ENCODE measurements at regions not wholly inside any gene's neighbourhood (a gene's known extent, or its start where the extent isn't known, plus 50 kb on each side); places are given as distances from the start of the nearest gene placed in this dataset.
"Not testable (repeated sequence)": the region's sequence is repeated elsewhere in the genome, so short reads cannot be mapped to it uniquely, and the experiment has no call there.

GRCh38 chr3:69688400-69688799 is 50.9 kb upstream of the MITF start:
- no peaks in the 10 kb centered on the region for H3K9me3 Mint-ChIP-seq
- H3K4me3 Mint-ChIP-seq = no peak overlapping the region
- H3K27me3 Mint-ChIP-seq = no peaks in the 10 kb centered on the region
- no peaks in the 10 kb centered on the region for H3K4me1 Mint-ChIP-seq
- no peaks in the 10 kb centered on the region for H3K36me3 Mint-ChIP-seq
- H3K27ac Mint-ChIP-seq = no peak overlapping the region

DNA sequence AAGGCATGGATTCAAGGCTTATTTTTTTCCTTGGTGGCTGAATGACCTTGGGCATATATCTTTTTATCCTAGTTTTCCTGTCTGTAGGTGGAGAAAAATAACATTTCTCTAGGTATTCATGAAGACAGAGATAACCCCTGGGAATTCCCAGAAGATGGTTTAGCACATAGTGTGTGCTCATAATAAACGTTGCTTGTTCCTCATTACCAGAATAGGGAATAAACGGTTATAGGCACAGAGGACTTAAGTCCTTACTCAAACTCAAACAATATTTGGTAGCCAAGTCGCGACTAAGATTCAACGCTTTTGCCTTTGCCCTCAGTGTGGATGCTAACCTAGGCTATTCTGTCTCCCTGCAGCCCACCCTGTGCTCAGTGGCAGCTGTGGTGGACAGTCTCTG is 51.6 kb upstream of the MITF start:
- H3K4me1 Mint-ChIP-seq = no peaks in the 10 kb centered on the region
- no peak overlapping the region for H3K27ac Mint-ChIP-seq
- H3K36me3 Mint-ChIP-seq = no peaks in the 10 kb centered on the region
- no peaks in the 10 kb centered on the region for H3K27me3 Mint-ChIP-seq
- no peaks in the 10 kb centered on the region for H3K9me3 Mint-ChIP-seq
- H3K4me3 Mint-ChIP-seq = no peak overlapping the region

DNA sequence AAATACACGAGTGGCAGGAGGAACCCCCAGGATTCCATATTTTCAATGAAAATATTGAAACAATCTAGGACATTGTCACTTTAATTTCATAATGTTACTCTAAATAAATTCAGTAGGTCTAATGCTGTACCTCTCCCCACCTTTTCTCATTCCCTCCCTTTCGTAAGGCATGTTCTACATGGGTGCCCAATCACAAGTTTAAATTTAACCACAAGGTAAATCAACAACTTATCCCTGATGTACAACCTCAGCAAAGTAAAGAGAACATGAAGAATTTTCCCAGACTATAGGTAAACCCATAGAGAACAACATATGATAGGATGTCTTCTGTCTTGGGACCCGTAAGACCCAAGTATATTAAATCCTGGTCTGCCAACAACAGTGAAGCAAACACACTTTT is 53.2 kb upstream of the MITF start:
- Mint-ChIP-seq H3K36me3 (no peaks in the 10 kb centered on the region), H3K4me3 (no peak overlapping the region), H3K27me3 (no peaks in the 10 kb centered on the region), H3K4me1 (no peaks in the 10 kb centered on the region), H3K27ac (no peak overlapping the region), H3K9me3 (no peaks in the 10 kb centered on the region)

- Mint-ChIP-seq H3K4me3 (no peak overlapping the region), H3K4me1 (no peaks in the 10 kb centered on the region), H3K36me3 (no peaks in the 10 kb centered on the region), H3K27ac (no peak overlapping the region), H3K9me3 (no peaks in the 10 kb centered on the region), H3K27me3 (no peaks in the 10 kb centered on the region)
Measured at GRCh38 chr3:69684309-69684961, 54.8 kb upstream of the MITF start.

GRCh38 chr3:69683082-69683806 is 56.0 kb upstream of the MITF start:
- Mint-ChIP-seq H3K4me1 (no peaks in the 10 kb centered on the region), H3K36me3 (no peaks in the 10 kb centered on the region), H3K9me3 (no peaks in the 10 kb centered on the region), H3K4me3 (no peak overlapping the region), H3K27ac (no peak overlapping the region), H3K27me3 (no peaks in the 10 kb centered on the region)

DNA sequence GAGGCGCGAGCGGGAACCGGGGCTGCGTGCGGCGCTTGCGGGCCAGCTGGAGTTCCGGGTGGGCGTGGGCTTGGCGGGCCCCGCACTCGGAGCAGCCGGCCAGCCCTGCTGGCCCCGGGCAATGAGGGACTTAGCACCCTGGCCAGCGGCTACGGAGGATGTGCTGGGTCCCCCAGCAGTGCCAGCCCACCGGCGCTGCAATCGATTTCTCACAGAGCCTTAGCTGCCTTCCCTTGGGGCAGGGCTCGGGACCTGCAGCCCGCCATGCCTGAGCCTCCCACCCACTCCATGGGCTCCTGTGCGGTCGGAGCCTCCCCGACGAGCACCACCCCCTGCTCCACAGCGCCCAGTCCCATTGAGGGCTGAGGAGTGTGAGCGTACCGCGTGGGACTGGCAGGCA is 61.8 kb upstream of the MITF start:
- H3K27ac Mint-ChIP-seq, H3K4me3 Mint-ChIP-seq, H3K9me3 Mint-ChIP-seq, H3K36me3 Mint-ChIP-seq, H3K4me1 Mint-ChIP-seq, H3K27me3 Mint-ChIP-seq: not testable (repeated sequence)

DNA sequence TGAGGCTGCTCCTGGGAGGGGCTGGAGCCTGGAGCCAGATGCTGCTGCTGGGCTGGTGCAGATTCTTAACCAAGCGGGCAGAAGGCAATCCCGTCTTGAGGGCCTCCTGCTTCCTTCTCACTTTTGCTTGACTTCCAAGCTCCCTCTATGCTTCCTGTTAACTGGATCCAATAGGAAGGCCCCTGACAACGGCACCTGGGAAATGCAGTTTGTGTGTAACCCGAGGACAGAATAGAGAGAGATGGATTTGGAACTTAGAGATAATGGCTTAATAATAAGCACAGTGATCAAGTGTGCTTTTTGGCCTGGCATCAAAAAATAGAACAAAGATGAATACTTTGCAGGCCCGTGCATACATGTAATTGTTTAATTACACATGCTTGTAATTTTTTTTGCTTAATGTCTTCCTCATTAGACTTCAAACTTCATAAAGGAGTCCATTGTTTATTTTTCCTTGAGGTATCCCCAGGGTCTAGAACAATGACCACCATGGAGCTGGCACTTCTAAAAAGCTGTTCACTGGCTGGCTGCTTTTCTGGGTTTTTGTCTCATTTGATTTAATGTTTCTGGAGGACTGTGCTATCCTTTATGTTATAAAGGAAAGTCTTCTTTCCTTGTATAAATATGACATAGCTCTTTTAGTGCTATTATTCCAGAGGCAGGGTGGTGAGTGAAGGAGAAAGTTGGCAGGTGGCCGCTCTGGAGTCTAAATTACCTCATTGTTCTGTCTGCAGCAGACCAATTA is 63.3 kb upstream of the MITF start:
- H3K27ac Mint-ChIP-seq = no peak overlapping the region
- no peaks in the 10 kb centered on the region for H3K27me3 Mint-ChIP-seq
- H3K4me1 Mint-ChIP-seq = no peaks in the 10 kb centered on the region
- H3K9me3 Mint-ChIP-seq = no peaks in the 10 kb centered on the region
- no peaks in the 10 kb centered on the region for H3K36me3 Mint-ChIP-seq
- no peak overlapping the region for H3K4me3 Mint-ChIP-seq

DNA sequence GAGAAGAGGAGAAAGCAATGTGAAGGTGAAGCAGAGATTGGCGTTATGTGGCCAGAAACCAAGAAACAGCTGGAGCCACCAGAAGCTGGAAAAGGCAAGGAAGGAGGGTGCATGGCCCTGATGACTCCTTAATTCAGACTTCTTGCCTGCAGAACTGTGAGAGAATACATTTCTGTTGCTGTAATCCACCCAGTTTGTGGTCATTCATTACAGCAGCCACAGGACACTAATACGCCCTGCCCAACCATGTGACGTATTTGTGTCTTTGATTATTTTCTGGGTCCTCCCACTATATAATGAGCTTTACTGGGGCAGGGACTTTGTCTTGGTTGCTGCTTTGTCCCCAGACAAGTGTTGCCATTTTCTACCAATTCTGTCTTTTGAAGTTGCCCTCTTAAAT is 64.5 kb upstream of the MITF start:
- H3K9me3 Mint-ChIP-seq = no peaks in the 10 kb centered on the region
- H3K36me3 Mint-ChIP-seq = no peaks in the 10 kb centered on the region
- H3K27me3 Mint-ChIP-seq = no peaks in the 10 kb centered on the region
- H3K4me1 Mint-ChIP-seq = no peaks in the 10 kb centered on the region
- H3K27ac Mint-ChIP-seq = no peak overlapping the region
- no peak overlapping the region for H3K4me3 Mint-ChIP-seq

DNA sequence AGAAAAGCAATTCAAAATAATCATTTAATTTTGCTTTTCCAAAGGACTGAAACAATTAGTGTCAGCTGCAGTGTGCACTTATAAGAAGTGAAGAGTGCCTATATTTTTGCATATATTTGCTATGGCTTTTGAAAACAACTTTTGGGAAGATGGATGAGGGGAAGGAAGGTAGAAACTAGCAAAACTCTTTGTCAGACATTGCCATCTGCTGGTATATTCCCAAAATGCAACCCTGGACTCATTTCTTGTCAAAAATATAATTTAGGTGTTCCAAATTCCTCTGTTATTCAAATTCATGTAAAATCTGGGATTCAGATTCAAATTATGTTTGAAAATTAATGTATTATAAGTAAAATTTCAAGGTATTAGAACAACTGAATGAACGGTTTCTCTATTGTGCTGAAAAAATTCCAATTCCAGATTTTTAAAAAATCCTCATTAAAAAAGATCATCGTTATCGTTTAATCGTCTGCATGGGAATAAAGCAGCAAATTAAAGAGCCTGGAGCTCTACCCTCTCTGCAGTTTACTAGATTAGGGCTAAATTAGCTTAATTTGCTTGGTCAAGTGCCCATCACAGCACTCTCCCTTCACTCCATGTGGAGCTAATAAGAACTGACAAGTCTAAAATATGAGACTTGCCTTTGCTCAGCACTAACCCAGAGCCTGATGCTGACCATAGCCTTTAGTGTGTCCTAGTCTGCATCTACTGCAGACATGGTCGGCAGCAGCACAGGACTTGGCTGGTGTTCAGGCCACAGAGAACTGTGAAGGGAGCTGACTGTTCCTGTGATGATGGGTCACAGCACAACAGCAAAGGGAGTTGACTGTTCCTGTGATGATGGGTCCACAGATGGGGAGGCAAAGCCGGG is 67.9 kb upstream of the MITF start:
- no peaks in the 10 kb centered on the region for H3K36me3 Mint-ChIP-seq
- H3K4me3 Mint-ChIP-seq = no peak overlapping the region
- H3K9me3 Mint-ChIP-seq = no peaks in the 10 kb centered on the region
- H3K27ac Mint-ChIP-seq = no peak overlapping the region
- no peaks in the 10 kb centered on the region for H3K4me1 Mint-ChIP-seq
- H3K27me3 Mint-ChIP-seq = no peaks in the 10 kb centered on the region

GRCh38 chr3:69669070-69669469 is 70.2 kb upstream of the MITF start:
- Mint-ChIP-seq H3K27me3 (no peaks in the 10 kb centered on the region), H3K36me3 (no peaks in the 10 kb centered on the region), H3K4me1 (no peaks in the 10 kb centered on the region), H3K4me3 (no peak overlapping the region), H3K9me3 (no peaks in the 10 kb centered on the region), H3K27ac (no peak overlapping the region)

- Mint-ChIP-seq H3K36me3 (no peaks in the 10 kb centered on the region), H3K4me1 (no peaks in the 10 kb centered on the region), H3K4me3 (no peak overlapping the region), H3K27ac (no peak overlapping the region), H3K9me3 (no peaks in the 10 kb centered on the region), H3K27me3 (no peaks in the 10 kb centered on the region)
Measured at GRCh38 chr3:69665026-69665737, 74.1 kb upstream of the MITF start.

- no peaks in the 10 kb centered on the region for H3K9me3 Mint-ChIP-seq
- no peak overlapping the region for H3K27ac Mint-ChIP-seq
- H3K27me3 Mint-ChIP-seq = no peaks in the 10 kb centered on the region
- H3K36me3 Mint-ChIP-seq = peaks cover 2% of the 10 kb centered on the region
- no peaks in the 10 kb centered on the region for H3K4me1 Mint-ChIP-seq
- no peak overlapping the region for H3K4me3 Mint-ChIP-seq
Measured at GRCh38 chr3:69660631-69661030, 78.6 kb upstream of the MITF start.

GRCh38 chr3:69659180-69659910 is 79.9 kb upstream of the MITF start:
- peaks cover 0 to 2% (median 0%) of the 10 kb centered on the region in 3 donors for H3K9me3 Mint-ChIP-seq
- no peak overlapping the region for H3K4me3 Mint-ChIP-seq
- no peak overlapping the region for H3K27ac Mint-ChIP-seq
- peaks cover 2% of the 10 kb centered on the region for H3K36me3 Mint-ChIP-seq
- H3K27me3 Mint-ChIP-seq = peaks cover 3% of the 10 kb centered on the region
- H3K4me1 Mint-ChIP-seq = no peaks in the 10 kb centered on the region

DNA sequence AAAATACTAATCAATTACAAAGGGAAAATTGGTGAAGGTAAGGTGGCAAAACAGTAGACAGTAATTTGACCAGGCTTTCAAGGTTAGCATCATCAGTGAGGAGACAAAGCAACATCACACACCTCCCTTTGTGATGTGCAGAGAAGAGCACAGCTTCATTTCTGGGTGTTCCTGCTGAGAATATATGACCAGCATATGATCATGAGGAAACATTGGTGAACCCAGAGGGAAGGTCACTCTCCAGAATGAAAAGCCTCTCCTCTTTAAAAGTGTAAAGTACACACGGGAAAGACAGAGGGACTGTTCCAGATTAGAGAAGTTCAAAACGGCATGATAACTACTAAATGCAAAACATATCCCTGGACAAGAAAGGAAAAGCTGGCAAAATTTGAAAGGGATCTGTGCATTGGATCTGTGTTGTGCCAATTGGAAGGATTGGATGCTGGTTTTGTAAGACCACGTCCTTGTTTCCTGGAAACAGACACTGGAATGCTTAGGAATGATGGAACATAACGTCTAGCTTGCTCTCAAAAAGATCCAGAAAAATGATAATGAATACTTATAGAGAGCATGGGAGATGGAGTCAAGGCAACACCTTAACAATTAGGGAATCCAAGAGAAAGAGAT is 80.6 kb upstream of the MITF start:
- peaks cover 3% of the 10 kb centered on the region for H3K27me3 Mint-ChIP-seq
- H3K4me3 Mint-ChIP-seq = no peak overlapping the region
- no peaks in the 10 kb centered on the region for H3K4me1 Mint-ChIP-seq
- H3K27ac Mint-ChIP-seq = no peak overlapping the region
- H3K36me3 Mint-ChIP-seq = peaks cover 2% of the 10 kb centered on the region
- H3K9me3 Mint-ChIP-seq = peaks cover 0 to 2% (median 0%) of the 10 kb centered on the region in 3 donors
